Ascending aorta (tissue), 2 donors: ENCODE measurements at regions not wholly inside any gene's neighbourhood (a gene's known extent, or its start where the extent isn't known, plus 50 kb on each side); places are given as distances from the start of the nearest gene placed in this dataset.

Source experiments
- DNase-seq, 2 donors: peaks; one replicate each; pipeline ENCODE4 v3.0.0-alpha.2; 2019; ENCODE audit warnings: low spot score in 2 of 2
- H3K27ac ChIP-seq, 2 donors: fragments of 200-600 bp; sonication (generic); one replicate each; pipeline ENCODE4 v1.5.1; 2016 to 2017; ENCODE audit warnings: mild to moderate bottlenecking in 1 of 2
- H3K27me3 ChIP-seq: fragments of 200-600 bp; sonication (generic); one replicate; pipeline ENCODE4 v1.5.1; 2017
- H3K36me3 ChIP-seq, 2 donors: fragments of 200-600 bp; sonication (generic); one replicate each; pipeline ENCODE4 v1.5.1; 2016
- H3K4me1 ChIP-seq, 2 donors: fragments of 200-600 bp; sonication (generic); one replicate each; pipeline ENCODE4 v1.5.1; 2016 to 2017; ENCODE audit warnings: mild to moderate bottlenecking in 1 of 2
- H3K4me3 ChIP-seq, 2 donors: fragments of 200-600 bp; sonication (generic); one replicate each; pipeline ENCODE4 v1.5.1; 2016 to 2017; ENCODE audit warnings: mild to moderate bottlenecking in 1 of 2
- H3K9me3 ChIP-seq, 2 donors: fragments of 200-600 bp; sonication (generic); one replicate each; pipeline ENCODE4 v1.5.1; 2016
- intact Hi-C: fragments of 100-400 bp; cut with DNase I; formaldehyde crosslinking; loops from one replicate; pipeline ENCODE4 v1.15.1; 2023
- TF ChIP-seq, protein P1 (sequence below), 3 experiments: fragments of 200-600 bp in 2 of 3; fragments of 450-650 bp in 1 of 3; sonication (generic) in 2 of 3; IDR thresholded peaks; one replicate each; pipeline ENCODE4 v1.5.1; 2016 to 2019; ENCODE audit warnings: antibody characterized with exemption in 3 of 3, mild to moderate bottlenecking in 1 of 3, moderate library complexity in 1 of 3

DNA sequence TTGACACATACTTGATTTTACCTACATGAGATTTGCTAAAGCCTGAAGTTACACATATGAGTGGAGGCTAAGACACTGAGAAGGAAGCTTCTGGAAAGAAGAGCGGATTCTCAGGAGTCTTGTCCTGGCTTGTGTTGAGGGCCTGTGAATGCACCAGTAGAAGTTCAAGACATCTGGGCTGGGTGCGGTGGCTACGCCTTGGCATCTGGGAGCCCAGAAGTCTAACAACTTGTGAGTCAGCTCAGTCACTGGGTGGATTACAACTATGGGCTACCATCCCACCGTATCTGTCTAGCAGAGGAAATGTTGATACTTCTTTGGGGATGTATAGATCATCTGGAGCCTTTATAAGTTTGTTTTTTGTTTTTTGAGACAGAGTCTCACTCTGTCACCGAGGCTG lies 375.6 kb upstream of the SMIM31 start:
- H3K9me3 ChIP-seq, result no peaks in the 10 kb centered on the region
- H3K4me3 ChIP-seq, result no peak overlapping the region
- no peaks in the 10 kb centered on the region for H3K27me3 ChIP-seq
- intact Hi-C loops, result no loop called here
- no peak overlapping the region for H3K27ac ChIP-seq
- no peaks in the 10 kb centered on the region for H3K36me3 ChIP-seq
- no peaks in the 10 kb centered on the region for H3K4me1 ChIP-seq
- DNase-seq, result no peak
- TF ChIP-seq, protein P1, sequence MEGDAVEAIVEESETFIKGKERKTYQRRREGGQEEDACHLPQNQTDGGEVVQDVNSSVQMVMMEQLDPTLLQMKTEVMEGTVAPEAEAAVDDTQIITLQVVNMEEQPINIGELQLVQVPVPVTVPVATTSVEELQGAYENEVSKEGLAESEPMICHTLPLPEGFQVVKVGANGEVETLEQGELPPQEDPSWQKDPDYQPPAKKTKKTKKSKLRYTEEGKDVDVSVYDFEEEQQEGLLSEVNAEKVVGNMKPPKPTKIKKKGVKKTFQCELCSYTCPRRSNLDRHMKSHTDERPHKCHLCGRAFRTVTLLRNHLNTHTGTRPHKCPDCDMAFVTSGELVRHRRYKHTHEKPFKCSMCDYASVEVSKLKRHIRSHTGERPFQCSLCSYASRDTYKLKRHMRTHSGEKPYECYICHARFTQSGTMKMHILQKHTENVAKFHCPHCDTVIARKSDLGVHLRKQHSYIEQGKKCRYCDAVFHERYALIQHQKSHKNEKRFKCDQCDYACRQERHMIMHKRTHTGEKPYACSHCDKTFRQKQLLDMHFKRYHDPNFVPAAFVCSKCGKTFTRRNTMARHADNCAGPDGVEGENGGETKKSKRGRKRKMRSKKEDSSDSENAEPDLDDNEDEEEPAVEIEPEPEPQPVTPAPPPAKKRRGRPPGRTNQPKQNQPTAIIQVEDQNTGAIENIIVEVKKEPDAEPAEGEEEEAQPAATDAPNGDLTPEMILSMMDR (IDR thresholded peaks at IDR 0.05), result no peak

DNA sequence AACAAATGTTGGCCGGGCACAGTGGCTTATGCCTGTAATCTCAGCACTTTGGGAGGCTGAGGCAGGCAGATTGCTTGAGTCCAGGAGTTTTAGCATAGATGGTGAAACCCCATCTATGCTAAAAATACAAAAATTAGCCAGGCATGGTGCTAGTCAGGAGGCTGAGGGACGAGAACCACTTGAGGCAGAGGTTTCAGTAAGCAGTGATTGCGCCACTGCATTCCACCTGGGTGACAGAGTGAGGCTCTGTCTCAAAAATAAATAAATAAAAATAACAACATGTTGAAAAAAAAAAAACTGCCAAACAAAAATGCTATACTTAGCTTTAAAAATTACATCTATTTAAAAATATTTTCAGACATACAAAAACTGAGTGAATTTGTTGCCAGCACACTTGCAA lies 374.2 kb upstream of the SMIM31 start:
- H3K36me3 ChIP-seq, result no peaks in the 10 kb centered on the region
- DNase-seq, result no peak
- intact Hi-C loops, result no loop called here

DNA sequence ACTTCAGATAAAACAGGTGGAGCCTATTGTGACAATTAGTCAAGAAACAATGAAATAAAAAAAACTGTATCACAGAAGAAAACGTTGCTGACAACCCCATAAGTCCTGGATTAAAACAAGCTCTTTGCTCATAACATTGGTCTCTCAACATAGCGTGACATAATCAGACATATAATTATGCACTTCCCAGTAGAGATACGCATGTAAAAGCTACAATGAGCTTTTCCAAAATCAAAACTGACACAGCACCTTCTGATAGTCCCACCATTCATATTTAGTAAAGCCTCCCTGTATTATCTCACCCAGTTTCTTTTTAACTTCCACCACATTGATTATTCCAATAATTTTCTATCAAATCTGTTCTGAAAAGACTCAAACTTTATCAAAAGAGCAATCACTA lies 372.1 kb upstream of the SMIM31 start:
- intact Hi-C loops, result no loop called here

More for the DNA sequence above, 374.2 kb upstream of the SMIM31 start:
- Histone ChIP-seq H3K9me3 (no peaks in the 10 kb centered on the region), H3K4me1 (no peaks in the 10 kb centered on the region), H3K27me3 (no peaks in the 10 kb centered on the region), H3K4me3 (no peak overlapping the region), H3K27ac (no peak overlapping the region)
- TF ChIP-seq, protein P1 (IDR thresholded peaks at IDR 0.05), result no peak

DNA sequence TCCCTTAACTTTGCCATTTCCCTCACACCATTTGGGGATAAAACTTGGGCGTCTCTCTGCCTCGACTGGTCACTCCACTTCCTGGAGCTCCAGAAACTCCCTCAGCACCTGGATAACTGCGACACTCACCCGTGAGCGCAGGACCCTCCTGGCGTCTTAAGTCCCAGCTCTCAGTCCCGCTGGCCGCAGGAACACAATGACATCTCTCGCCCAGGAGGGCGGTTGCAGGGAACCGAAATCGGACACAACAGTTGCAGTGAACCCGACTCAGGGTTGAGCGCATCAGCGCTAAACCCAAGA lies 370.9 kb upstream of the SMIM31 start:
- Histone ChIP-seq H3K27me3 (no peaks in the 10 kb centered on the region), H3K9me3 (no peaks in the 10 kb centered on the region), H3K4me1 (no peaks in the 10 kb centered on the region), H3K27ac (no peak overlapping the region), H3K4me3 (peak overlapping the region; percentile 33 to 51), H3K36me3 (no peaks in the 10 kb centered on the region)
- TF ChIP-seq, protein P1 (IDR thresholded peaks at IDR 0.05), result no peak
- intact Hi-C loops, result no loop called here
- no peak for DNase-seq

More for the DNA sequence above, 372.1 kb upstream of the SMIM31 start:
- H3K27me3 ChIP-seq, result no peaks in the 10 kb centered on the region
- H3K9me3 ChIP-seq, result no peaks in the 10 kb centered on the region
- no peak overlapping the region for H3K4me3 ChIP-seq
- no peak overlapping the region for H3K27ac ChIP-seq
- DNase-seq, result no peak
- TF ChIP-seq, protein P1 (IDR thresholded peaks at IDR 0.05), result no peak
- H3K4me1 ChIP-seq, result no peaks in the 10 kb centered on the region
- no peaks in the 10 kb centered on the region for H3K36me3 ChIP-seq

DNA sequence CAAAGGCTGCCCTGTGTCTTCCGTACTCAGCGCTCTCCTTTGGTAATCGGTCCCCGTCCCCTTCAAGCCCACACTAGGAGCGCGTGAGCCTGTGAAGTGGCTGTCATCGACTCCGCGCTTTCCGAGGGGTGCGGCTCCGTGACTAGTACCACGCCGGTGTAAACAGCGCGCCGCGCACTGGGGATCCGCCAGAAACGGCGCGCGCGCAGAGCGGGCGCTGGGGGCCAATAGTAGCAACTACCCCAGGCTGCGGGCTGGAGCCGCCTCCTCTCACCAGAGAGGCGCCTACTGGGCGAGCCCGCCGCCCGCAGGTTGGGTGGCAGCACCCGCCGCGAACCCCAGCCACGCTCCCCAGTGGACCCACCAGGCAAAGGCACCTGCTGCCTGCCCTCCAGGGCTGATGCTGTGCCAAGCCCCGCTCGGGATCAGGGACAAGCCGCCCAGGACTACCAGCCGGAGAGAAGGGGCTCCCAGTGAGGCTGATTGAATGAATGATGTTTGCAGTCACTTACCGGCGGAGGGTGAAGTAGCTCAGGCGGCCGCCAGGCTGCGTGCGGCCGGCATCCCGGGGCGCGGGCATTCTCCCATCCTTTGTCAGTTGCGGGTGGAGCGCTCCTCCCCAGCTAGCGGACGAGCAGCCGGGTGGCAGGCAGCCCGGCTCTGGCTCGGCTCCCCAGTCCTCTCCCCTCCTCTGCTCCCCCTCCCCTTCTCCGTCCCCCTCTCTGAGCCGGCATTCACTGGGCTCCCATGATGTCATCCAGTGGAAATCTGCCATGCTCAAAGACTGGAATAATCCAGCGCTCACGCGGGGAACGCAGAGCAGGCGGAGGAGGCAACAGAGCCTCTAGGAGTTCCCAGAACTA lies 370.3 kb upstream of the SMIM31 start:
- intact Hi-C loops, result no loop called here
- peak overlapping the region; percentile 33 to 51 for H3K4me3 ChIP-seq
- H3K9me3 ChIP-seq, result no peaks in the 10 kb centered on the region
- TF ChIP-seq, protein P1 (IDR thresholded peaks at IDR 0.05), result no peak
- no peaks in the 10 kb centered on the region for H3K36me3 ChIP-seq
- no peaks in the 10 kb centered on the region for H3K27me3 ChIP-seq
- no peak overlapping the region for H3K27ac ChIP-seq
- peak in 1 of 2 donors; percentile 59 for DNase-seq
- no peaks in the 10 kb centered on the region for H3K4me1 ChIP-seq
